K562 (cell line): ENCODE measurements at regions not wholly inside any gene's neighbourhood (a gene's known extent, or its start where the extent isn't known, plus 50 kb on each side); places are given as distances from the start of the nearest gene placed in this dataset.
A peak's percentile ranks its signal among the peaks of the same experiment; 100 is the strongest.

ENCODE experiments used
- ATAC-seq: fragments of 200-7000 bp; cut with Tn5 transposase; 3 replicates; pipeline ENCODE4 v1.9.1; 2020; ENCODE audit warnings: moderate library complexity
- BruUV-seq: library from RNA; stranded (reverse); fragments of 400-500 nt; replicated peaks from 2 replicates; lab custom pipeline; 2021; lab: Mats Ljungman, UMichigan
- CTCF ChIA-PET: fragments of 300-600 bp; formaldehyde crosslinking; extraction: SDS; loops from one replicate; lab custom pipeline; 2021; ENCODE audit warnings: low intra/inter-chr PET ratio; lab: Yijun Ruan, JAX
- POLR2A ChIA-PET: fragments of 300-600, 350-650 bp; sonication (Branson Sonifier 250); formaldehyde crosslinking; extraction: SDS; loops from one replicate; lab custom pipeline; 2021; ENCODE audit warnings: antibody characterized with exemption, inconsistent platforms; lab: Yijun Ruan, JAX
- DNase-seq, 4 experiments: peaks; one replicate each; pipeline versions ENCODE4 v3.0.0 to v3.0.0-alpha.2; 2011 to 2018; ENCODE audit warnings: low spot score in 3 of 4, mixed read lengths in 3 of 4; ENCODE audit errors: extremely low read depth in 1 of 4
- FAIRE-seq: peaks from 2 replicates; lab custom pipeline; 2011; peaks lifted over from hg19 to GRCh38; lab: Jason Lieb, UNC
- H2AFZ ChIP-seq: 2 replicates; pipeline ENCODE4 v1.6.0; 2011; ENCODE audit warnings: low read depth, low read length, control low read depth, inconsistent platforms
- H3K27ac ChIP-seq: fragments of 200-600 bp; 3 replicates; pipeline ENCODE4 v1.8.0; 2011; ENCODE audit warnings: low read depth, mild to moderate bottlenecking, control low read depth, inconsistent platforms, low read length, moderate library complexity, mixed read lengths; ENCODE audit errors: extremely low read depth
- H3K27me3 ChIP-seq, 2 experiments: fragments of 300-600 bp in 1 of 2; 2 replicates in 1 of 2; 3 replicates in 1 of 2; pipeline versions ENCODE4 v1.6.0 to v1.8.0; 2011; ENCODE audit warnings: inconsistent platforms in 2 of 2, low read length in 2 of 2, mild to moderate bottlenecking in 1 of 2, mixed read lengths in 1 of 2, moderate library complexity in 1 of 2; ENCODE audit not compliant: control insufficient read depth in 2 of 2, insufficient read depth in 2 of 2
- H3K36me3 ChIP-seq: fragments of 300-600 bp; 3 replicates; pipeline ENCODE4 v1.8.0; 2011; ENCODE audit warnings: mild to moderate bottlenecking, low read length, inconsistent platforms; ENCODE audit not compliant: control insufficient read depth, insufficient read depth
- H3K4me1 ChIP-seq, 2 experiments: fragments of 200-600 bp in 1 of 2; replicated peaks in 1 of 2; 2 replicates in 1 of 2; 3 replicates in 1 of 2; pipeline versions ENCODE4 v1.5.1 to v1.8.0; 2011; ENCODE audit warnings: inconsistent platforms in 2 of 2, low read length in 2 of 2, mild to moderate bottlenecking in 1 of 2, mixed read lengths in 1 of 2, moderate library complexity in 1 of 2; ENCODE audit not compliant: control insufficient read depth in 2 of 2, insufficient read depth in 2 of 2
- H3K4me2 ChIP-seq: 2 replicates; pipeline ENCODE4 v1.6.1; 2011; ENCODE audit warnings: low read length, control low read depth, inconsistent platforms, mixed read lengths; ENCODE audit not compliant: insufficient read depth
- H3K4me3 ChIP-seq: fragments of 200-600 bp; sonication (generic), shearing (Covaris generic); 2 replicates; pipeline ENCODE4 v1.5.1; 2016; ENCODE audit warnings: control low read depth, inconsistent platforms
- H3K79me2 ChIP-seq: fragments of 200-600 bp; 3 replicates; pipeline ENCODE4 v1.8.0; 2011; ENCODE audit warnings: low read length, inconsistent platforms; ENCODE audit not compliant: control insufficient read depth, insufficient read depth
- H3K9ac ChIP-seq, 2 experiments: 2 replicates each; pipeline versions ENCODE4 v1.6.0 to v1.6.1; 2011; ENCODE audit warnings: low read depth in 2 of 2, low read length in 2 of 2, control low read depth in 1 of 2, inconsistent platforms in 1 of 2, mild to moderate bottlenecking in 1 of 2, mixed read lengths in 1 of 2; ENCODE audit not compliant: insufficient read depth in 1 of 2
- H3K9me1 ChIP-seq: one replicate; pipeline ENCODE4 v1.6.0; 2011; ENCODE audit warnings: inconsistent platforms, mild to moderate bottlenecking, low read length, moderate library complexity; ENCODE audit not compliant: control insufficient read depth, insufficient read depth
- H3K9me3 ChIP-seq: replicated peaks from 2 replicates; pipeline ENCODE4 v1.5.1; 2011; ENCODE audit warnings: low read depth, low read length, inconsistent platforms; ENCODE audit not compliant: control insufficient read depth, insufficient read depth
- H4K20me1 ChIP-seq: replicated peaks from 2 replicates; pipeline ENCODE4 v1.6.1; 2011; ENCODE audit warnings: low read length, inconsistent platforms, mixed read lengths; ENCODE audit not compliant: control insufficient read depth, insufficient read depth
- BRD4 ChIP-seq: fragments of 200-600 bp; sonication (generic); IDR thresholded peaks from 2 replicates; pipeline ENCODE4 v1.6.1; 2017; ENCODE audit warnings: inconsistent platforms
- EHMT2 ChIP-seq: fragments of 450-650 bp; IDR thresholded peaks from 2 replicates; pipeline ENCODE4 v1.6.1; 2018; ENCODE audit warnings: antibody characterized with exemption
- LCOR ChIP-seq: sonication (generic); formaldehyde crosslinking; IDR thresholded peaks from 2 replicates; pipeline ENCODE4 v1.8.0; 2022; ENCODE audit warnings: mild to moderate bottlenecking, missing genetic modification reagents
- NELFE ChIP-seq: IDR thresholded peaks from 2 replicates; pipeline ENCODE4 v1.6.1; 2011; ENCODE audit warnings: mild to moderate bottlenecking; ENCODE audit not compliant: insufficient read depth, insufficient read length
- NFRKB ChIP-seq: fragments of 450-650 bp; IDR thresholded peaks from 2 replicates; pipeline ENCODE4 v1.6.1; 2016; ENCODE audit warnings: low read depth
- ZNF584 ChIP-seq: fragments of 200-800 bp; sonication (Bioruptor generic); IDR thresholded peaks from 2 replicates; pipeline ENCODE4 v1.6.1; 2016; ENCODE audit warnings: low read depth, mild to moderate bottlenecking, missing genetic modification characterization, missing compliant biosample characterization
- WGBS: fragments of 100-300 bp; shearing (Covaris generic); methylation state at CpG from one replicate; pipeline ENCODE4 v1.1.6; 2016; ENCODE audit warnings: low coverage, mixed read lengths; ENCODE audit not compliant: insufficient coverage; ENCODE audit errors: missing lambda C conversion rate; 5-methylcytosine and 5-hydroxymethylcytosine counted together
- in situ Hi-C: fragments of 300-500 bp; cut with MboI; formaldehyde crosslinking; loops from 4 replicates; pipeline ENCODE4 v1.15.0; 2018; ENCODE audit warnings: inconsistent platforms, mixed read lengths
- intact Hi-C: fragments of 100-400 bp; cut with micrococcal nuclease; formaldehyde crosslinking; loops from 2 replicates; pipeline ENCODE4 v1.14.2; 2022
- TF ChIP-seq, protein P1 (sequence below): fragments of 250-450 bp; sonication (Bioruptor Pico); IDR thresholded peaks from 2 replicates; pipeline ENCODE4 v1.4.0; 2020
- TF ChIP-seq, protein P2 (sequence below): fragments of 450-650 bp; formaldehyde crosslinking; IDR thresholded peaks from 2 replicates; pipeline ENCODE4 v1.4.0; 2020; ENCODE audit warnings: mild to moderate bottlenecking, moderate library complexity
- TF ChIP-seq, protein P3 (sequence below): fragments of 450-650 bp; IDR thresholded peaks from 2 replicates; pipeline ENCODE4 v1.6.1; 2017; ENCODE audit warnings: antibody characterized with exemption

DNA sequence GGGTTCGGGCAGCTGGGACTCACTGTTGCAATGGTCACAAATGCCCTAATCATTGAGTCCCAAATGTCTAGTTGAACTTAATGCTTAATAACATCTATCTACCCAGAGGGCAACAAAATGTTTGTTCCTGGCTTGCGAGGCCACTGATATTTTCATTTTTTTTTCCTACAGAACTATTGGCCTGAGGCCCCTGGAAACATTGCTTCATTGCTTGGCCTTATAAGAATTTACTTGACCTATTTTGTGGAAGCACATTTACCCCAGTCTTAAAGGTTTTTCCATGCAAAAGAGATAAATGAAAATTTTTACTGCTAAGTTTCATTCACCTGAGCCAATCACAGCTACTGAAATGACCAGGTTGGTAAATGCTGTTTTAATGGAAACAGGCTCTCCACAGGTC is 133.1 kb upstream of the RIPOR2 start (continued):
- TF ChIP-seq LCOR (CRISPR knock-in tag) (no peak), BRD4 (no peak), EHMT2 (no peak), NELFE (no peak), NFRKB (no peak)
- TF ChIP-seq, protein P1, sequence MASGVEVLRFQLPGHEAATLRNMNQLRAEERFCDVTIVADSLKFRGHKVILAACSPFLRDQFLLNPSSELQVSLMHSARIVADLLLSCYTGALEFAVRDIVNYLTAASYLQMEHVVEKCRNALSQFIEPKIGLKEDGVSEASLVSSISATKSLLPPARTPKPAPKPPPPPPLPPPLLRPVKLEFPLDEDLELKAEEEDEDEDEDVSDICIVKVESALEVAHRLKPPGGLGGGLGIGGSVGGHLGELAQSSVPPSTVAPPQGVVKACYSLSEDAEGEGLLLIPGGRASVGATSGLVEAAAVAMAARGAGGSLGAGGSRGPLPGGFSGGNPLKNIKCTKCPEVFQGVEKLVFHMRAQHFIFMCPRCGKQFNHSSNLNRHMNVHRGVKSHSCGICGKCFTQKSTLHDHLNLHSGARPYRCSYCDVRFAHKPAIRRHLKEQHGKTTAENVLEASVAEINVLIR, result no peak

DNA sequence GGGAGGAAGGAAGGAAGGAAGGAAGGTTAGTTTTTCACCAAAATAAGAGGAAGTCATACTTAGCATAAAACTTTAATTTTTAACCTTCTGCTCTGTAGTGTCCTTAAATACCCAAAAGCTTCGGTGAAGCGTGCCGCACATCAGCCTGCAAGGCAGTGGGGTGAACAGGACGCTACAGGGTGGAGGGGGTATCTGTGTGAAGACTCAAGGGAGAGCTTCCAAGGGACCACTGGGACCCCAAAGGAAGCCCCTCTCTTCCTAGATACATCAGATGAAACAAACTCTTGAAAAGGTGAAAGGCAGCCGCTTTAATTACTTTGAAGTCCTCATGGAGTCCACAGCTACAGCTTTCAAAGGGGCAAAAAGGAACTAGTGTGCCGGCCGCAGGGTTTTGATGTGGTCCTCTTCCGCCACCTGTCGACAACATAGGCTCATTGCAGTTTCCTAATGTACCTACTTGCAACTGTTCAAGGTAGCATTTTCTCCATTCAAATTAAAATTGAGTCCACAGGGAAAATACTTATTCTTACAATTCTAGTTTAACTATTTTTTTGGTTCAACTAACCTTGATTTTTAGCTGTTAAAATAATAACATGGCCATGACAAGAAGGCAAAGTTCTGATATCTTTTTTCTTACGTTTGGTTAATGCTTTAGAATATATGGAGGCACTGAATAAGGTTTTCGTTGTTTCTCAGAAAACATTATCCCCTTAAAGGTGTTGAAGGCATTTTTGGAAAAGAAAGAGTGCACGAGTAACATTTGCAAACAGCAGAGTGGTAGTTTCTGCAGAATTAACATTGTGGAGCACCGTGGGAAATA is 135.0 kb upstream of the RIPOR2 start:
- ChIA-PET CTCF (interaction anchor here (0.7 to 2.0 kb wide), 9 partner anchors 44 to 788 kb away, joined by 3 to 23 read pairs (median 4); no protein-coding TSS in a partner anchor), POLR2A (interaction anchor here (1.0 kb wide), 1 partner anchor 42 kb away, joined by 3 read pairs; no protein-coding TSS in a partner anchor)
- peak; percentile 94 for ATAC-seq
- H2AFZ ChIP-seq, result peak overlapping the region; percentile 69
- no peaks in the 10 kb centered on the region for H3K9me3 ChIP-seq
- no peaks in the 10 kb centered on the region for H3K4me1 ChIP-seq
- no peaks in the 10 kb centered on the region for H3K79me2 ChIP-seq
- intact Hi-C loops (loop anchor here (1.0 to 10.0 kb wide), 6 partner anchors 43 to 786 kb away; no protein-coding TSS in a partner anchor), in situ Hi-C loops (no loop called here)
- no TSS peak for BruUV-seq
- no peaks in the 10 kb centered on the region for H4K20me1 ChIP-seq
- no peak overlapping the region for H3K4me3 ChIP-seq
- no peaks in the 10 kb centered on the region for H3K9me1 ChIP-seq
- H3K27me3 ChIP-seq, result peaks cover 2 to 12% of the 10 kb centered on the region in 2 experiments; a peak in 3 of 5 replicates
- 14% methylated on average over 13 of the region's 13 CpGs for WGBS
- peak; percentile 71 to 81 (median 72) for DNase-seq
- H3K4me2 ChIP-seq, result no peak overlapping the region
- H3K27ac ChIP-seq, result no peak overlapping the region
- peak; percentile 93 for FAIRE-seq
- H3K36me3 ChIP-seq, result no peaks in the 10 kb centered on the region
- no peak overlapping the region for H3K9ac ChIP-seq
- TF ChIP-seq, protein P2, sequence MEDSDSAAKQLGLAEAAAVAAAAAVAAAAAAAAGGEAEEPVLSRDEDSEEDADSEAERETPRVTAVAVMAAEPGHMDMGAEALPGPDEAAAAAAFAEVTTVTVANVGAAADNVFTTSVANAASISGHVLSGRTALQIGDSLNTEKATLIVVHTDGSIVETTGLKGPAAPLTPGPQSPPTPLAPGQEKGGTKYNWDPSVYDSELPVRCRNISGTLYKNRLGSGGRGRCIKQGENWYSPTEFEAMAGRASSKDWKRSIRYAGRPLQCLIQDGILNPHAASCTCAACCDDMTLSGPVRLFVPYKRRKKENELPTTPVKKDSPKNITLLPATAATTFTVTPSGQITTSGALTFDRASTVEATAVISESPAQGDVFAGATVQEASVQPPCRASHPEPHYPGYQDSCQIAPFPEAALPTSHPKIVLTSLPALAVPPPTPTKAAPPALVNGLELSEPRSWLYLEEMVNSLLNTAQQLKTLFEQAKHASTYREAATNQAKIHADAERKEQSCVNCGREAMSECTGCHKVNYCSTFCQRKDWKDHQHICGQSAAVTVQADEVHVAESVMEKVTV (CRISPR knock-in tag), result peak; percentile 93
- TF ChIP-seq ZNF584 (CRISPR knock-in tag) (no peak), BRD4 (no peak)
- TF ChIP-seq, protein P3, sequence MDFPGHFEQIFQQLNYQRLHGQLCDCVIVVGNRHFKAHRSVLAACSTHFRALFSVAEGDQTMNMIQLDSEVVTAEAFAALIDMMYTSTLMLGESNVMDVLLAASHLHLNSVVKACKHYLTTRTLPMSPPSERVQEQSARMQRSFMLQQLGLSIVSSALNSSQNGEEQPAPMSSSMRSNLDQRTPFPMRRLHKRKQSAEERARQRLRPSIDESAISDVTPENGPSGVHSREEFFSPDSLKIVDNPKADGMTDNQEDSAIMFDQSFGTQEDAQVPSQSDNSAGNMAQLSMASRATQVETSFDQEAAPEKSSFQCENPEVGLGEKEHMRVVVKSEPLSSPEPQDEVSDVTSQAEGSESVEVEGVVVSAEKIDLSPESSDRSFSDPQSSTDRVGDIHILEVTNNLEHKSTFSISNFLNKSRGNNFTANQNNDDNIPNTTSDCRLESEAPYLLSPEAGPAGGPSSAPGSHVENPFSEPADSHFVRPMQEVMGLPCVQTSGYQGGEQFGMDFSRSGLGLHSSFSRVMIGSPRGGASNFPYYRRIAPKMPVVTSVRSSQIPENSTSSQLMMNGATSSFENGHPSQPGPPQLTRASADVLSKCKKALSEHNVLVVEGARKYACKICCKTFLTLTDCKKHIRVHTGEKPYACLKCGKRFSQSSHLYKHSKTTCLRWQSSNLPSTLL, result no peak
